Gastrocnemius medialis (tissue), 4 donors: ENCODE measurements at regions not wholly inside any gene's neighbourhood (a gene's known extent, or its start where the extent isn't known, plus 50 kb on each side); places are given as distances from the start of the nearest gene placed in this dataset.

ENCODE experiments used
- POLR2A ChIP-seq, 2 donors: fragments of 450-650 bp; IDR thresholded peaks; one replicate each; pipeline ENCODE4 v1.6.1; 2017; ENCODE audit warnings: antibody characterized with exemption in 2 of 2, mild to moderate bottlenecking in 2 of 2, moderate library complexity in 2 of 2
- TF ChIP-seq, protein P1 (sequence below), 5 experiments: fragments of 450-650 bp in 3 of 5; fragments of 200-600 bp in 2 of 5; sonication (generic) in 2 of 5; IDR thresholded peaks in 4 of 5; conservative IDR thresholded peaks in 1 of 5; 1 replicate in 4 of 5; 2 replicates in 1 of 5; pipeline ENCODE4 v1.5.1; 2016 to 2019; ENCODE audit warnings: antibody characterized with exemption in 5 of 5, mild to moderate bottlenecking in 3 of 5, moderate library complexity in 3 of 5

DNA sequence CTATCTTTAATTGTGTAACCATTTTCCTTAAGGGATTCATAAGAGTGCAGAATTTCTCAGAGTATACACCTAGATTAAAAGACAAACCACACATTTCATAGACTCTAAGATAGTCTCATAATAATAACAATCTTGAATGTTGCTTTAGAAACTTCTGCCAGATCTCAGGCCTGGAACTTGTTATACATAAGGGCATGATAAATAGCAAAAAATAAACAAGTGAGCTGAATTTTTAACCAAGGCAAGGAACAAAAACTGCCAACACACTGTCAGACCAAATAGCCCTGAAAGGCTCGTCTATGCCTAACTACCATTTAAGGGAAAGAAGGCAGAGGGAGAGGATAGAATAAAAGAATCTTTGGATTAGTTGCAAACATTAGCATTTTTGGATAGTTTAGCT is 65.8 kb upstream of the SEMA3C start:
- TF ChIP-seq, protein P1, sequence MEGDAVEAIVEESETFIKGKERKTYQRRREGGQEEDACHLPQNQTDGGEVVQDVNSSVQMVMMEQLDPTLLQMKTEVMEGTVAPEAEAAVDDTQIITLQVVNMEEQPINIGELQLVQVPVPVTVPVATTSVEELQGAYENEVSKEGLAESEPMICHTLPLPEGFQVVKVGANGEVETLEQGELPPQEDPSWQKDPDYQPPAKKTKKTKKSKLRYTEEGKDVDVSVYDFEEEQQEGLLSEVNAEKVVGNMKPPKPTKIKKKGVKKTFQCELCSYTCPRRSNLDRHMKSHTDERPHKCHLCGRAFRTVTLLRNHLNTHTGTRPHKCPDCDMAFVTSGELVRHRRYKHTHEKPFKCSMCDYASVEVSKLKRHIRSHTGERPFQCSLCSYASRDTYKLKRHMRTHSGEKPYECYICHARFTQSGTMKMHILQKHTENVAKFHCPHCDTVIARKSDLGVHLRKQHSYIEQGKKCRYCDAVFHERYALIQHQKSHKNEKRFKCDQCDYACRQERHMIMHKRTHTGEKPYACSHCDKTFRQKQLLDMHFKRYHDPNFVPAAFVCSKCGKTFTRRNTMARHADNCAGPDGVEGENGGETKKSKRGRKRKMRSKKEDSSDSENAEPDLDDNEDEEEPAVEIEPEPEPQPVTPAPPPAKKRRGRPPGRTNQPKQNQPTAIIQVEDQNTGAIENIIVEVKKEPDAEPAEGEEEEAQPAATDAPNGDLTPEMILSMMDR (IDR thresholded peaks at IDR 0.05 in 4 of 5, conservative IDR thresholded peaks at IDR 0.05 in 1 of 5): no peak
- TF ChIP-seq POLR2A (IDR thresholded peaks at IDR 0.05): no peak
